HCT116 (cell line): ENCODE measurements at regions not wholly inside any gene's neighbourhood (a gene's known extent, or its start where the extent isn't known, plus 50 kb on each side); places are given as distances from the start of the nearest gene placed in this dataset.

Experiments used
- CEBPB ChIP-seq: IDR thresholded peaks from 2 replicates; pipeline ENCODE4 v1.6.1; 2012; ENCODE audit warnings: low read depth
- EZH2 ChIP-seq: fragments of 200-600 bp; sonication (generic); IDR thresholded peaks from 2 replicates; pipeline ENCODE4 v1.6.1; 2017; ENCODE audit warnings: antibody characterized with exemption, mixed run types
- EZH2phosphoT487 ChIP-seq: fragments of 200-600 bp; IDR thresholded peaks from 2 replicates; pipeline ENCODE4 v1.6.1; 2018; ENCODE audit warnings: antibody characterized with exemption, borderline replicate concordance
- JUND ChIP-seq: IDR thresholded peaks from 2 replicates; pipeline ENCODE4 v1.6.1; 2012
- MAX ChIP-seq: IDR thresholded peaks from 2 replicates; pipeline ENCODE4 v1.6.1; 2012
- POLR2A ChIP-seq: IDR thresholded peaks from 2 replicates; pipeline ENCODE4 v1.7.0; 2011; ENCODE audit warnings: borderline replicate concordance; ENCODE audit not compliant: insufficient read depth, insufficient read length; ENCODE audit errors: extremely low read depth
- POLR2AphosphoS5 ChIP-seq: IDR thresholded peaks from 2 replicates; pipeline ENCODE4 v1.6.1; 2011; ENCODE audit warnings: mild to moderate bottlenecking, low read depth, low read length, moderate library complexity
- REST ChIP-seq: IDR thresholded peaks from 2 replicates; pipeline ENCODE4 v1.6.1; 2012; ENCODE audit warnings: low read depth
- SP1 ChIP-seq: IDR thresholded peaks from 2 replicates; pipeline ENCODE4 v1.6.1; 2012; ENCODE audit warnings: low read depth
- SRF ChIP-seq: IDR thresholded peaks from 2 replicates; pipeline ENCODE4 v1.6.1; 2012; ENCODE audit warnings: low read depth
- TCF7L2 ChIP-seq: IDR thresholded peaks from 2 replicates; pipeline ENCODE4 v1.7.0; 2011; ENCODE audit warnings: borderline replicate concordance, inconsistent platforms; ENCODE audit not compliant: insufficient read depth, insufficient read length; ENCODE audit errors: extremely low read depth
- YY1 ChIP-seq: IDR thresholded peaks from 2 replicates; pipeline ENCODE4 v1.6.1; 2011; ENCODE audit warnings: low read length, low read depth, moderate library complexity, mild to moderate bottlenecking; ENCODE audit not compliant: insufficient replicate concordance; ENCODE audit errors: extremely low read depth
- TF ChIP-seq, protein P1 (sequence below), 3 experiments: fragments of 200-600 bp in 1 of 3; sonication (generic) in 1 of 3; IDR thresholded peaks in 2 of 3; conservative IDR thresholded peaks in 1 of 3; 2 replicates each; pipeline ENCODE4 v1.5.1; 2012 to 2017; ENCODE audit warnings: low read depth in 2 of 3, low read length in 2 of 3, antibody characterized with exemption in 1 of 3, borderline replicate concordance in 1 of 3, control low read depth in 1 of 3, mild to moderate bottlenecking in 1 of 3, mixed read lengths in 1 of 3, mixed run types in 1 of 3, moderate library complexity in 1 of 3; ENCODE audit not compliant: insufficient read depth in 1 of 3

DNA sequence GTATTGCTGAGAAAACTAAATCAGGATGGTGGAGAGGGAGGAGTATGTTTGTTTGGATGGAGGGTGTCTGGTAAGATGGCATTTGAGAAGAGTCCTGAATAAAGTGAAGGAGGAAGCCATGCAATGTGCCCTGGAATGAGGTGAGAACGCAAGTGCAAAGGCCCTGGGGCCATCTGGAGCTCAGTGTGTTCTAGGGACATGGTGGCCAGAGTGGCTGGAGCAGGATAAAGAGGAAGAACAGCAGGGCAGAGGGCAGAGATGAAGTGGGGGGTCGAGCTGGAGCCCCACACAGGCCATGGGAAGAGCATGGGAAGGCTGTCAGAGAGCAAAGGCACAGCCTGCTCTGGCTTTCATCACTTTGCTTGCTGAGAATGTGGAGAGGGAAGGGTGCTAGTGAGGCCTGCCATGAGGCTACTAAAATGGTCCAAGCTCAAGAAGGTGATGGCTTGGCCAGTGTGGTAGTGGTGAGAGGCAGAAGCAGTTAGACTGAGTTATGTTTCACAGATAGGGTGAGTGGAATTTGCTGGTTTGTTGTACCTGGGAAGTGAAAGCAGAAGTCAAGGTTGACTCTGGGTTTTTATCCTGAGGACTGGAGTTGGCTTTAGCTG, 234.1 kb downstream of the FOXL1 start:
- TF ChIP-seq, protein P1, sequence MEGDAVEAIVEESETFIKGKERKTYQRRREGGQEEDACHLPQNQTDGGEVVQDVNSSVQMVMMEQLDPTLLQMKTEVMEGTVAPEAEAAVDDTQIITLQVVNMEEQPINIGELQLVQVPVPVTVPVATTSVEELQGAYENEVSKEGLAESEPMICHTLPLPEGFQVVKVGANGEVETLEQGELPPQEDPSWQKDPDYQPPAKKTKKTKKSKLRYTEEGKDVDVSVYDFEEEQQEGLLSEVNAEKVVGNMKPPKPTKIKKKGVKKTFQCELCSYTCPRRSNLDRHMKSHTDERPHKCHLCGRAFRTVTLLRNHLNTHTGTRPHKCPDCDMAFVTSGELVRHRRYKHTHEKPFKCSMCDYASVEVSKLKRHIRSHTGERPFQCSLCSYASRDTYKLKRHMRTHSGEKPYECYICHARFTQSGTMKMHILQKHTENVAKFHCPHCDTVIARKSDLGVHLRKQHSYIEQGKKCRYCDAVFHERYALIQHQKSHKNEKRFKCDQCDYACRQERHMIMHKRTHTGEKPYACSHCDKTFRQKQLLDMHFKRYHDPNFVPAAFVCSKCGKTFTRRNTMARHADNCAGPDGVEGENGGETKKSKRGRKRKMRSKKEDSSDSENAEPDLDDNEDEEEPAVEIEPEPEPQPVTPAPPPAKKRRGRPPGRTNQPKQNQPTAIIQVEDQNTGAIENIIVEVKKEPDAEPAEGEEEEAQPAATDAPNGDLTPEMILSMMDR (IDR thresholded peaks at IDR 0.05 in 2 of 3, conservative IDR thresholded peaks at IDR 0.05 in 1 of 3; ENCODE audit: borderline replicate concordance in 1 of 3, insufficient read depth in 1 of 3, low read depth in 2 of 3, low read length in 2 of 3) = no peak
- TF ChIP-seq TCF7L2 = no peak
- no peak for TF ChIP-seq YY1
- TF ChIP-seq POLR2A = no peak
- no peak for TF ChIP-seq CEBPB
- no peak for TF ChIP-seq SRF
- no peak for TF ChIP-seq SP1
- no peak for TF ChIP-seq EZH2
- no peak for TF ChIP-seq REST
- TF ChIP-seq EZH2phosphoT487 = no peak
- no peak for TF ChIP-seq JUND
- no peak for TF ChIP-seq POLR2AphosphoS5
- TF ChIP-seq MAX = no peak
